ENCODE measurements at regions not wholly inside any gene's neighbourhood (a gene's known extent, or its start where the extent isn't known, plus 50 kb on each side); places are given as distances from the start of the nearest gene placed in this dataset.

GRCh38 chr3:23741036-23741706, 64.6 kb upstream of the UBE2E1 start:
- no peaks in the 10 kb centered on the region for H3K36me3 ChIP-seq
- H3K27me3 ChIP-seq, result no peaks in the 10 kb centered on the region
- peak in 2 of 4 donors; percentile 62 to 65 for DNase-seq
- no peaks in the 10 kb centered on the region for H3K9me3 ChIP-seq
- no peak for TF ChIP-seq CTCF (IDR thresholded peaks at IDR 0.05)
- peak overlapping the region in 1 of 2 donors; percentile 80 for H3K27ac ChIP-seq
- no peak overlapping the region for H3K4me3 ChIP-seq
- intact Hi-C loops (cut with DNase I), result no loop called here
- H3K4me1 ChIP-seq, result peaks cover 14 to 35% of the 10 kb centered on the region in 2 donors
- ATAC-seq, result peak; percentile 89

GRCh38 chr3:23743141-23743784, 62.5 kb upstream of the UBE2E1 start:
- TF ChIP-seq CTCF (IDR thresholded peaks at IDR 0.05), result no peak
- intact Hi-C loops (cut with DNase I), result no loop called here
- Histone ChIP-seq H3K9me3 (no peaks in the 10 kb centered on the region), H3K4me3 (no peak overlapping the region), H3K36me3 (no peaks in the 10 kb centered on the region), H3K27me3 (no peaks in the 10 kb centered on the region), H3K4me1 (peaks cover 18 to 56% of the 10 kb centered on the region in 2 donors), H3K27ac (no peak overlapping the region)
- DNase-seq (no peak), ATAC-seq (peak; percentile 39)

GRCh38 chr3:23746441-23746840, 59.3 kb upstream of the UBE2E1 start:
- H3K36me3 ChIP-seq, result no peaks in the 10 kb centered on the region
- H3K27ac ChIP-seq, result no peak overlapping the region
- intact Hi-C loops (cut with DNase I), result no loop called here
- DNase-seq, result no peak
- no peaks in the 10 kb centered on the region for H3K27me3 ChIP-seq
- ATAC-seq, result no peak
- no peaks in the 10 kb centered on the region for H3K9me3 ChIP-seq
- no peak overlapping the region for H3K4me3 ChIP-seq
- H3K4me1 ChIP-seq, result peaks cover 12 to 60% of the 10 kb centered on the region in 2 donors
- TF ChIP-seq CTCF (IDR thresholded peaks at IDR 0.05), result no peak

- Histone ChIP-seq H3K4me3 (no peak overlapping the region), H3K27ac (peak overlapping the region in 1 of 2 donors; percentile 68), H3K4me1 (peaks cover 12 to 52% of the 10 kb centered on the region in 2 donors), H3K27me3 (no peaks in the 10 kb centered on the region), H3K9me3 (no peaks in the 10 kb centered on the region), H3K36me3 (no peaks in the 10 kb centered on the region)
- intact Hi-C loops (cut with DNase I), result no loop called here
- no peak for TF ChIP-seq CTCF (IDR thresholded peaks at IDR 0.05)
- ATAC-seq (no peak), DNase-seq (no peak)
Observed at GRCh38 chr3:23747841-23748240, 57.9 kb upstream of the UBE2E1 start.

GRCh38 chr3:23748398-23749110, 57.2 kb upstream of the UBE2E1 start:
- Histone ChIP-seq H3K27ac (peak overlapping the region in 1 of 2 donors; percentile 68), H3K27me3 (no peaks in the 10 kb centered on the region), H3K4me3 (no peak overlapping the region), H3K9me3 (no peaks in the 10 kb centered on the region), H3K4me1 (peaks cover 12 to 52% of the 10 kb centered on the region in 2 donors), H3K36me3 (no peaks in the 10 kb centered on the region)
- intact Hi-C loops (cut with DNase I), result no loop called here
- peak in 1 of 4 donors; percentile 46 for DNase-seq
- TF ChIP-seq CTCF (IDR thresholded peaks at IDR 0.05), result no peak
- peak; percentile 59 for ATAC-seq
